ENCODE measurements at regions not wholly inside any gene's neighbourhood (a gene's known extent, or its start where the extent isn't known, plus 50 kb on each side); places are given as distances from the start of the nearest gene placed in this dataset.

GRCh38 chr2:83015900-83016299 lies 1443.2 kb downstream of the SUCLG1 start:
- H3K4me3 ChIP-seq (ENCODE audit: low read depth, low read length) = no peak overlapping the region
- no CpG with 5 or more reads among the region's 1 CpG for WGBS (ENCODE audit: insufficient coverage)
- no peaks in the 10 kb centered on the region for H3K36me3 ChIP-seq (ENCODE audit: control insufficient read depth, insufficient read depth, low read length)
- no peaks in the 10 kb centered on the region for H3K4me1 ChIP-seq (ENCODE audit: control insufficient read depth, insufficient read depth, low read length)
- no peaks in the 10 kb centered on the region for H3K9me3 ChIP-seq (ENCODE audit: control insufficient read depth, insufficient read depth, low read length)
- no peak for DNase-seq (ENCODE audit: low read depth in 4 of 6, low spot score in 6 of 6)
- H3K27ac ChIP-seq (ENCODE audit: low read depth, low read length) = no peak overlapping the region
- no peaks in the 10 kb centered on the region for H3K27me3 ChIP-seq (ENCODE audit: control insufficient read depth, insufficient read depth, low read length)

GRCh38 chr2:83015035-83015715 lies 1443.9 kb downstream of the SUCLG1 start:
- WGBS (ENCODE audit: insufficient coverage) = no CpG with 5 or more reads among the region's 2 CpGs
- Histone ChIP-seq H3K9me3 (ENCODE audit: control insufficient read depth, insufficient read depth, low read length) (no peaks in the 10 kb centered on the region), H3K4me3 (ENCODE audit: low read depth, low read length) (no peak overlapping the region), H3K27ac (ENCODE audit: low read depth, low read length) (no peak overlapping the region), H3K36me3 (ENCODE audit: control insufficient read depth, insufficient read depth, low read length) (no peaks in the 10 kb centered on the region), H3K27me3 (ENCODE audit: control insufficient read depth, insufficient read depth, low read length) (no peaks in the 10 kb centered on the region), H3K4me1 (ENCODE audit: control insufficient read depth, insufficient read depth, low read length) (no peaks in the 10 kb centered on the region)
- DNase-seq (ENCODE audit: low read depth in 4 of 6, low spot score in 6 of 6) = no peak

GRCh38 chr2:83014462-83014861 lies 1444.6 kb downstream of the SUCLG1 start:
- 90% methylated on average over 2 of the region's 2 CpGs for WGBS (ENCODE audit: insufficient coverage)
- Histone ChIP-seq H3K4me3 (ENCODE audit: low read depth, low read length) (no peak overlapping the region), H3K9me3 (ENCODE audit: control insufficient read depth, insufficient read depth, low read length) (no peaks in the 10 kb centered on the region), H3K36me3 (ENCODE audit: control insufficient read depth, insufficient read depth, low read length) (no peaks in the 10 kb centered on the region), H3K4me1 (ENCODE audit: control insufficient read depth, insufficient read depth, low read length) (no peaks in the 10 kb centered on the region), H3K27ac (ENCODE audit: low read depth, low read length) (no peak overlapping the region), H3K27me3 (ENCODE audit: control insufficient read depth, insufficient read depth, low read length) (no peaks in the 10 kb centered on the region)
- no peak for DNase-seq (ENCODE audit: low read depth in 4 of 6, low spot score in 6 of 6)

GRCh38 chr2:83006961-83007360 lies 1452.1 kb downstream of the SUCLG1 start:
- Histone ChIP-seq H3K4me1 (ENCODE audit: control insufficient read depth, insufficient read depth, low read length) (no peaks in the 10 kb centered on the region), H3K27ac (ENCODE audit: low read depth, low read length) (no peak overlapping the region), H3K4me3 (ENCODE audit: low read depth, low read length) (no peak overlapping the region), H3K36me3 (ENCODE audit: control insufficient read depth, insufficient read depth, low read length) (no peaks in the 10 kb centered on the region), H3K27me3 (ENCODE audit: control insufficient read depth, insufficient read depth, low read length) (no peaks in the 10 kb centered on the region), H3K9me3 (ENCODE audit: control insufficient read depth, insufficient read depth, low read length) (no peaks in the 10 kb centered on the region)
- no CpG with 5 or more reads among the region's 2 CpGs for WGBS (ENCODE audit: insufficient coverage)
- no peak for DNase-seq (ENCODE audit: low read depth in 4 of 6, low spot score in 6 of 6)

- no CpG with 5 or more reads among the region's 2 CpGs for WGBS (ENCODE audit: insufficient coverage)
- Histone ChIP-seq H3K9me3 (ENCODE audit: control insufficient read depth, insufficient read depth, low read length) (no peaks in the 10 kb centered on the region), H3K36me3 (ENCODE audit: control insufficient read depth, insufficient read depth, low read length) (no peaks in the 10 kb centered on the region), H3K27me3 (ENCODE audit: control insufficient read depth, insufficient read depth, low read length) (no peaks in the 10 kb centered on the region), H3K27ac (ENCODE audit: low read depth, low read length) (no peak overlapping the region), H3K4me3 (ENCODE audit: low read depth, low read length) (no peak overlapping the region), H3K4me1 (ENCODE audit: control insufficient read depth, insufficient read depth, low read length) (no peaks in the 10 kb centered on the region)
- DNase-seq (ENCODE audit: low read depth in 4 of 6, low spot score in 6 of 6) = no peak
These were observed 1455.5 kb downstream of the SUCLG1 start for GRCh38 chr2:83003555-83003954.

- H3K4me3 ChIP-seq (ENCODE audit: low read depth, low read length) = no peak overlapping the region
- H3K27me3 ChIP-seq (ENCODE audit: control insufficient read depth, insufficient read depth, low read length) = no peaks in the 10 kb centered on the region
- WGBS (ENCODE audit: insufficient coverage) = no CpG with 5 or more reads among the region's 2 CpGs
- no peaks in the 10 kb centered on the region for H3K36me3 ChIP-seq (ENCODE audit: control insufficient read depth, insufficient read depth, low read length)
- no peak overlapping the region for H3K27ac ChIP-seq (ENCODE audit: low read depth, low read length)
- no peaks in the 10 kb centered on the region for H3K4me1 ChIP-seq (ENCODE audit: control insufficient read depth, insufficient read depth, low read length)
- DNase-seq (ENCODE audit: low read depth in 4 of 6, low spot score in 6 of 6) = no peak
- no peaks in the 10 kb centered on the region for H3K9me3 ChIP-seq (ENCODE audit: control insufficient read depth, insufficient read depth, low read length)
These were observed 1456.4 kb downstream of the SUCLG1 start for GRCh38 chr2:83002706-83003105.

- H3K27me3 ChIP-seq (ENCODE audit: control insufficient read depth, insufficient read depth, low read length) = no peaks in the 10 kb centered on the region
- no peak for DNase-seq (ENCODE audit: low read depth in 4 of 6, low spot score in 6 of 6)
- H3K27ac ChIP-seq (ENCODE audit: low read depth, low read length) = no peak overlapping the region
- no peak overlapping the region for H3K4me3 ChIP-seq (ENCODE audit: low read depth, low read length)
- no peaks in the 10 kb centered on the region for H3K4me1 ChIP-seq (ENCODE audit: control insufficient read depth, insufficient read depth, low read length)
- WGBS (ENCODE audit: insufficient coverage) = 83% methylated on average over 1 of the region's 2 CpGs
- H3K9me3 ChIP-seq (ENCODE audit: control insufficient read depth, insufficient read depth, low read length) = no peaks in the 10 kb centered on the region
- H3K36me3 ChIP-seq (ENCODE audit: control insufficient read depth, insufficient read depth, low read length) = no peaks in the 10 kb centered on the region
These were observed 1460.3 kb downstream of the SUCLG1 start for GRCh38 chr2:82998781-82999180.

- no peak overlapping the region for H3K27ac ChIP-seq (ENCODE audit: low read depth, low read length)
- WGBS (ENCODE audit: insufficient coverage) = no CpG with 5 or more reads among the region's 3 CpGs
- DNase-seq (ENCODE audit: low read depth in 4 of 6, low spot score in 6 of 6) = no peak
- no peaks in the 10 kb centered on the region for H3K36me3 ChIP-seq (ENCODE audit: control insufficient read depth, insufficient read depth, low read length)
- no peaks in the 10 kb centered on the region for H3K27me3 ChIP-seq (ENCODE audit: control insufficient read depth, insufficient read depth, low read length)
- no peaks in the 10 kb centered on the region for H3K4me1 ChIP-seq (ENCODE audit: control insufficient read depth, insufficient read depth, low read length)
- no peaks in the 10 kb centered on the region for H3K9me3 ChIP-seq (ENCODE audit: control insufficient read depth, insufficient read depth, low read length)
- H3K4me3 ChIP-seq (ENCODE audit: low read depth, low read length) = no peak overlapping the region
These were observed 1462.9 kb downstream of the SUCLG1 start for GRCh38 chr2:82996217-82996616.

- Histone ChIP-seq H3K36me3 (ENCODE audit: control insufficient read depth, insufficient read depth, low read length) (no peaks in the 10 kb centered on the region), H3K9me3 (ENCODE audit: control insufficient read depth, insufficient read depth, low read length) (no peaks in the 10 kb centered on the region), H3K4me1 (ENCODE audit: control insufficient read depth, insufficient read depth, low read length) (no peaks in the 10 kb centered on the region), H3K27me3 (ENCODE audit: control insufficient read depth, insufficient read depth, low read length) (no peaks in the 10 kb centered on the region), H3K4me3 (ENCODE audit: low read depth, low read length) (no peak overlapping the region), H3K27ac (ENCODE audit: low read depth, low read length) (no peak overlapping the region)
- DNase-seq (ENCODE audit: low read depth in 4 of 6, low spot score in 6 of 6) = no peak
- WGBS (ENCODE audit: insufficient coverage) = no CpG with 5 or more reads among the region's 2 CpGs
These were observed 1464.9 kb downstream of the SUCLG1 start for GRCh38 chr2:82994151-82994550.

GRCh38 chr2:82993609-82994008 lies 1465.5 kb downstream of the SUCLG1 start:
- no peak for DNase-seq (ENCODE audit: low read depth in 4 of 6, low spot score in 6 of 6)
- H3K4me3 ChIP-seq (ENCODE audit: low read depth, low read length) = no peak overlapping the region
- no peaks in the 10 kb centered on the region for H3K4me1 ChIP-seq (ENCODE audit: control insufficient read depth, insufficient read depth, low read length)
- H3K27me3 ChIP-seq (ENCODE audit: control insufficient read depth, insufficient read depth, low read length) = no peaks in the 10 kb centered on the region
- no CpG with 5 or more reads among the region's 2 CpGs for WGBS (ENCODE audit: insufficient coverage)
- H3K9me3 ChIP-seq (ENCODE audit: control insufficient read depth, insufficient read depth, low read length) = no peaks in the 10 kb centered on the region
- H3K27ac ChIP-seq (ENCODE audit: low read depth, low read length) = no peak overlapping the region
- no peaks in the 10 kb centered on the region for H3K36me3 ChIP-seq (ENCODE audit: control insufficient read depth, insufficient read depth, low read length)
